HCEC 1CT (cell line): ENCODE measurements at regions not wholly inside any gene's neighbourhood (a gene's known extent, or its start where the extent isn't known, plus 50 kb on each side); places are given as distances from the start of the nearest gene placed in this dataset.

Source experiments
- DNase-seq: peaks from one replicate; pipeline ENCODE4 v3.0.0-alpha.2; 2017

GRCh38 chr6:105633814-105634213 lies 230.9 kb upstream of the PREP start:
- no peak for DNase-seq

- DNase-seq = no peak
Measured at GRCh38 chr6:105628156-105628860, 225.4 kb upstream of the PREP start.

- DNase-seq = no peak
Measured at GRCh38 chr6:105626295-105627158, 223.6 kb upstream of the PREP start.

- no peak for DNase-seq
Measured at GRCh38 chr6:105624021-105624420, 221.1 kb upstream of the PREP start.

GRCh38 chr6:105622226-105622625 lies 219.3 kb upstream of the PREP start:
- DNase-seq = no peak

- DNase-seq = no peak
Measured at GRCh38 chr6:105621564-105622175, 218.8 kb upstream of the PREP start.

GRCh38 chr6:105620878-105621277 lies 218.0 kb upstream of the PREP start:
- no peak for DNase-seq

- DNase-seq = no peak
Measured at GRCh38 chr6:105619971-105620741, 217.3 kb upstream of the PREP start.

GRCh38 chr6:105618247-105618646 lies 215.4 kb upstream of the PREP start:
- DNase-seq = no peak

- peak; percentile 60 for DNase-seq
Measured at GRCh38 chr6:105616521-105616920, 213.6 kb upstream of the PREP start.

GRCh38 chr6:105611606-105612005 lies 208.7 kb upstream of the PREP start:
- DNase-seq = no peak

- DNase-seq = peak; percentile 43
Measured at GRCh38 chr6:105609375-105609991, 206.6 kb upstream of the PREP start.

- peak; percentile 93 for DNase-seq
Measured at GRCh38 chr6:105608711-105609374, 206.0 kb upstream of the PREP start.

GRCh38 chr6:105607636-105608621 lies 205.0 kb upstream of the PREP start:
- DNase-seq = no peak

GRCh38 chr6:105606831-105607463 lies 204.1 kb upstream of the PREP start:
- no peak for DNase-seq

GRCh38 chr6:105604587-105604884 lies 201.7 kb upstream of the PREP start:
- no peak for DNase-seq

GRCh38 chr6:105603788-105604586 lies 201.1 kb upstream of the PREP start:
- DNase-seq = peak; percentile 79

GRCh38 chr6:105601541-105602236 lies 198.8 kb upstream of the PREP start:
- peak; percentile 97 for DNase-seq
